ENCODE measurements at regions not wholly inside any gene's neighbourhood (a gene's known extent, or its start where the extent isn't known, plus 50 kb on each side); places are given as distances from the start of the nearest gene placed in this dataset.

- peak overlapping the region in 1 of 2 donors; percentile 76 for H3K27ac ChIP-seq (ENCODE audit: low read depth in 2 of 2, low read length in 2 of 2)
- DNase-seq: no peak
Measured at GRCh38 chr21:26784974-26785373, 60.2 kb downstream of the ADAMTS1 start.

GRCh38 chr21:26783466-26784195 lies 61.6 kb downstream of the ADAMTS1 start:
- H3K36me3 ChIP-seq (ENCODE audit: control insufficient read depth in 2 of 3, insufficient read depth in 3 of 3, low read length in 3 of 3): no peaks in the 10 kb centered on the region
- DNase-seq (peak in 1 of 5 donors; percentile 28), FAIRE-seq (no peak)
- intact Hi-C loops (cut with DNase I): no loop called here
- no peak for TF ChIP-seq CTCF (IDR thresholded peaks at IDR 0.05; ENCODE audit: borderline replicate concordance, extremely low read depth, insufficient read depth)
- no peaks in the 10 kb centered on the region for H3K27me3 ChIP-seq (ENCODE audit: control insufficient read depth, insufficient read depth, low read length)
- no peaks in the 10 kb centered on the region for H3K9me3 ChIP-seq (ENCODE audit: control insufficient read depth in 2 of 3, insufficient read depth in 1 of 3, low read length in 3 of 3)
- peak overlapping the region in 1 of 2 donors; percentile 70 for H3K27ac ChIP-seq (ENCODE audit: low read depth in 2 of 2, low read length in 2 of 2)
- H3K9ac ChIP-seq (ENCODE audit: low read length in 3 of 3): no peak overlapping the region
- H3K4me3 ChIP-seq (ENCODE audit: low read length in 3 of 3): no peak overlapping the region
- no peaks in the 10 kb centered on the region for H3K4me1 ChIP-seq (ENCODE audit: control insufficient read depth in 2 of 3, insufficient read depth in 2 of 3, low read depth in 1 of 3, low read length in 3 of 3)

More at GRCh38 chr21:26784974-26785373, 60.2 kb downstream of the ADAMTS1 start:
- Histone ChIP-seq H3K4me1 (ENCODE audit: control insufficient read depth in 2 of 3, insufficient read depth in 2 of 3, low read depth in 1 of 3, low read length in 3 of 3) (no peaks in the 10 kb centered on the region), H3K27me3 (ENCODE audit: control insufficient read depth, insufficient read depth, low read length) (no peaks in the 10 kb centered on the region), H3K9me3 (ENCODE audit: control insufficient read depth in 2 of 3, insufficient read depth in 1 of 3, low read length in 3 of 3) (no peaks in the 10 kb centered on the region), H3K4me3 (ENCODE audit: low read length in 3 of 3) (no peak overlapping the region), H3K9ac (ENCODE audit: low read length in 3 of 3) (no peak overlapping the region), H3K36me3 (ENCODE audit: control insufficient read depth in 2 of 3, insufficient read depth in 3 of 3, low read length in 3 of 3) (no peaks in the 10 kb centered on the region)
- no peak for FAIRE-seq
- intact Hi-C loops (cut with DNase I): no loop called here
- no peak for TF ChIP-seq CTCF (IDR thresholded peaks at IDR 0.05; ENCODE audit: borderline replicate concordance, extremely low read depth, insufficient read depth)

- H3K27me3 ChIP-seq (ENCODE audit: control insufficient read depth, insufficient read depth, low read length): no peaks in the 10 kb centered on the region
- H3K4me3 ChIP-seq (ENCODE audit: low read length in 3 of 3): no peak overlapping the region
- peak overlapping the region; percentile 65 to 84 for H3K27ac ChIP-seq (ENCODE audit: low read depth in 2 of 2, low read length in 2 of 2)
- no peaks in the 10 kb centered on the region for H3K4me1 ChIP-seq (ENCODE audit: control insufficient read depth in 2 of 3, insufficient read depth in 2 of 3, low read depth in 1 of 3, low read length in 3 of 3)
- peak in 1 of 5 donors; percentile 26 for DNase-seq
- TF ChIP-seq CTCF (IDR thresholded peaks at IDR 0.05; ENCODE audit: borderline replicate concordance, extremely low read depth, insufficient read depth): no peak
- no peaks in the 10 kb centered on the region for H3K36me3 ChIP-seq (ENCODE audit: control insufficient read depth in 2 of 3, insufficient read depth in 3 of 3, low read length in 3 of 3)
- intact Hi-C loops (cut with DNase I): no loop called here
- no peak for FAIRE-seq
- H3K9me3 ChIP-seq (ENCODE audit: control insufficient read depth in 2 of 3, insufficient read depth in 1 of 3, low read length in 3 of 3): no peaks in the 10 kb centered on the region
- H3K9ac ChIP-seq (ENCODE audit: low read length in 3 of 3): no peak overlapping the region
Measured at GRCh38 chr21:26782747-26783146, 62.5 kb downstream of the ADAMTS1 start.

Data from kidney (tissue), 13 donors.